ENCODE measurements at regions not wholly inside any gene's neighbourhood (a gene's known extent, or its start where the extent isn't known, plus 50 kb on each side); places are given as distances from the start of the nearest gene placed in this dataset.

DNA sequence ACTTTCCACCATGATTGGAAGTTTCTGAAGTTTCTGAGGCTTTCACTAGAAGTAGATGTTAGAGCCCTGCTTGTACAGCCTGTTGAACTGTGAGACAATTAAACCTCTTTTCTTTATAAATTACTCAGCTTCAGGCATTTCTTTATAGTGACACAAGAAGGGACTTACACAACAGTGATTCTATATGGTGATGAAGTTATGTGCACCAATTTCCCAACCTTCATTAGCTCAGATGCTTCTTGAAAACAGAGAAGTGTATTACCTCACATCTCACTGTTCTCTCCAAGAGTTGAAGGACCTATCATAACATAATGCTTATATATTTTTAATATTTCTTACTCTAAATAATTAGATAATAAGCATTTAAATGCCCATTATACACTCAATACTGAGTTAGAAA is 202.1 kb upstream of the ANXA10 start:
- H3K4me3 Mint-ChIP-seq: no peak overlapping the region
- H3K36me3 Mint-ChIP-seq: peaks cover 21% of the 10 kb centered on the region
- ATAC-seq: no peak
- H3K27ac Mint-ChIP-seq: no peak overlapping the region
- POLR2A ChIA-PET: interaction anchor here (0.7 kb wide), 1 partner anchor 370 kb away, joined by 4 read pairs; no protein-coding TSS in a partner anchor
- H3K9me3 Mint-ChIP-seq: peaks cover 20% of the 10 kb centered on the region
- CTCF ChIA-PET: interaction anchor here (0.7 kb wide), 1 partner anchor 44 kb away, joined by 3 read pairs; no protein-coding TSS in a partner anchor
- no peaks in the 10 kb centered on the region for H3K27me3 Mint-ChIP-seq (ENCODE audit: low read depth)
- no peak for DNase-seq (ENCODE audit: low spot score)
- H3K4me1 Mint-ChIP-seq: peaks cover 20% of the 10 kb centered on the region
- TF ChIP-seq ZNF425 (CRISPR knock-in tag; conservative IDR thresholded peaks at IDR 0.05) (no peak), OVOL2 (CRISPR knock-in tag; IDR thresholded peaks at IDR 0.05; ENCODE audit: borderline replicate concordance) (no peak), CREB1 (CRISPR knock-in tag; IDR thresholded peaks at IDR 0.05) (no peak), IRF2 (CRISPR knock-in tag; IDR thresholded peaks at IDR 0.05; ENCODE audit: borderline replicate concordance, low read depth) (no peak), GABPB1 (CRISPR knock-in tag; IDR thresholded peaks at IDR 0.05) (no peak), ZNF532 (CRISPR knock-in tag; IDR thresholded peaks at IDR 0.05; ENCODE audit: borderline replicate concordance) (no peak), NR1H2 (CRISPR knock-in tag; IDR thresholded peaks at IDR 0.05) (no peak), TCF7 (CRISPR knock-in tag; IDR thresholded peaks at IDR 0.05; ENCODE audit: low read depth) (no peak), ZNF232 (CRISPR knock-in tag; IDR thresholded peaks at IDR 0.05) (no peak), ZMAT4 (CRISPR knock-in tag; IDR thresholded peaks at IDR 0.05) (no peak), ZNF423 (CRISPR knock-in tag; IDR thresholded peaks at IDR 0.05) (no peak), NR3C1 (CRISPR knock-in tag; conservative IDR thresholded peaks at IDR 0.05; ENCODE audit: low read depth) (no peak), ZBTB43 (CRISPR knock-in tag; IDR thresholded peaks at IDR 0.05) (no peak), NFYB (CRISPR knock-in tag; conservative IDR thresholded peaks at IDR 0.05; ENCODE audit: low read depth) (no peak)
- TF ChIP-seq, protein P1, sequence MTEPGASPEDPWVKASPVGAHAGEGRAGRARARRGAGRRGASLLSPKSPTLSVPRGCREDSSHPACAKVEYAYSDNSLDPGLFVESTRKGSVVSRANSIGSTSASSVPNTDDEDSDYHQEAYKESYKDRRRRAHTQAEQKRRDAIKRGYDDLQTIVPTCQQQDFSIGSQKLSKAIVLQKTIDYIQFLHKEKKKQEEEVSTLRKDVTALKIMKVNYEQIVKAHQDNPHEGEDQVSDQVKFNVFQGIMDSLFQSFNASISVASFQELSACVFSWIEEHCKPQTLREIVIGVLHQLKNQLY (CRISPR knock-in tag; IDR thresholded peaks at IDR 0.05): no peak
- TF ChIP-seq, protein P2, sequence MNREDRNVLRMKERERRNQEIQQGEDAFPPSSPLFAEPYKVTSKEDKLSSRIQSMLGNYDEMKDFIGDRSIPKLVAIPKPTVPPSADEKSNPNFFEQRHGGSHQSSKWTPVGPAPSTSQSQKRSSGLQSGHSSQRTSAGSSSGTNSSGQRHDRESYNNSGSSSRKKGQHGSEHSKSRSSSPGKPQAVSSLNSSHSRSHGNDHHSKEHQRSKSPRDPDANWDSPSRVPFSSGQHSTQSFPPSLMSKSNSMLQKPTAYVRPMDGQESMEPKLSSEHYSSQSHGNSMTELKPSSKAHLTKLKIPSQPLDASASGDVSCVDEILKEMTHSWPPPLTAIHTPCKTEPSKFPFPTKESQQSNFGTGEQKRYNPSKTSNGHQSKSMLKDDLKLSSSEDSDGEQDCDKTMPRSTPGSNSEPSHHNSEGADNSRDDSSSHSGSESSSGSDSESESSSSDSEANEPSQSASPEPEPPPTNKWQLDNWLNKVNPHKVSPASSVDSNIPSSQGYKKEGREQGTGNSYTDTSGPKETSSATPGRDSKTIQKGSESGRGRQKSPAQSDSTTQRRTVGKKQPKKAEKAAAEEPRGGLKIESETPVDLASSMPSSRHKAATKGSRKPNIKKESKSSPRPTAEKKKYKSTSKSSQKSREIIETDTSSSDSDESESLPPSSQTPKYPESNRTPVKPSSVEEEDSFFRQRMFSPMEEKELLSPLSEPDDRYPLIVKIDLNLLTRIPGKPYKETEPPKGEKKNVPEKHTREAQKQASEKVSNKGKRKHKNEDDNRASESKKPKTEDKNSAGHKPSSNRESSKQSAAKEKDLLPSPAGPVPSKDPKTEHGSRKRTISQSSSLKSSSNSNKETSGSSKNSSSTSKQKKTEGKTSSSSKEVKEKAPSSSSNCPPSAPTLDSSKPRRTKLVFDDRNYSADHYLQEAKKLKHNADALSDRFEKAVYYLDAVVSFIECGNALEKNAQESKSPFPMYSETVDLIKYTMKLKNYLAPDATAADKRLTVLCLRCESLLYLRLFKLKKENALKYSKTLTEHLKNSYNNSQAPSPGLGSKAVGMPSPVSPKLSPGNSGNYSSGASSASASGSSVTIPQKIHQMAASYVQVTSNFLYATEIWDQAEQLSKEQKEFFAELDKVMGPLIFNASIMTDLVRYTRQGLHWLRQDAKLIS (CRISPR knock-in tag; IDR thresholded peaks at IDR 0.05; ENCODE audit: borderline replicate concordance): no peak
- TF ChIP-seq, protein P3, sequence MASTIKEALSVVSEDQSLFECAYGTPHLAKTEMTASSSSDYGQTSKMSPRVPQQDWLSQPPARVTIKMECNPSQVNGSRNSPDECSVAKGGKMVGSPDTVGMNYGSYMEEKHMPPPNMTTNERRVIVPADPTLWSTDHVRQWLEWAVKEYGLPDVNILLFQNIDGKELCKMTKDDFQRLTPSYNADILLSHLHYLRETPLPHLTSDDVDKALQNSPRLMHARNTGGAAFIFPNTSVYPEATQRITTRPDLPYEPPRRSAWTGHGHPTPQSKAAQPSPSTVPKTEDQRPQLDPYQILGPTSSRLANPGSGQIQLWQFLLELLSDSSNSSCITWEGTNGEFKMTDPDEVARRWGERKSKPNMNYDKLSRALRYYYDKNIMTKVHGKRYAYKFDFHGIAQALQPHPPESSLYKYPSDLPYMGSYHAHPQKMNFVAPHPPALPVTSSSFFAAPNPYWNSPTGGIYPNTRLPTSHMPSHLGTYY (CRISPR knock-in tag; IDR thresholded peaks at IDR 0.05): no peak
- TF ChIP-seq, protein P4, sequence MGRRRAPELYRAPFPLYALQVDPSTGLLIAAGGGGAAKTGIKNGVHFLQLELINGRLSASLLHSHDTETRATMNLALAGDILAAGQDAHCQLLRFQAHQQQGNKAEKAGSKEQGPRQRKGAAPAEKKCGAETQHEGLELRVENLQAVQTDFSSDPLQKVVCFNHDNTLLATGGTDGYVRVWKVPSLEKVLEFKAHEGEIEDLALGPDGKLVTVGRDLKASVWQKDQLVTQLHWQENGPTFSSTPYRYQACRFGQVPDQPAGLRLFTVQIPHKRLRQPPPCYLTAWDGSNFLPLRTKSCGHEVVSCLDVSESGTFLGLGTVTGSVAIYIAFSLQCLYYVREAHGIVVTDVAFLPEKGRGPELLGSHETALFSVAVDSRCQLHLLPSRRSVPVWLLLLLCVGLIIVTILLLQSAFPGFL (CRISPR knock-in tag; IDR thresholded peaks at IDR 0.05; ENCODE audit: borderline replicate concordance): no peak
- TF ChIP-seq, protein P5, sequence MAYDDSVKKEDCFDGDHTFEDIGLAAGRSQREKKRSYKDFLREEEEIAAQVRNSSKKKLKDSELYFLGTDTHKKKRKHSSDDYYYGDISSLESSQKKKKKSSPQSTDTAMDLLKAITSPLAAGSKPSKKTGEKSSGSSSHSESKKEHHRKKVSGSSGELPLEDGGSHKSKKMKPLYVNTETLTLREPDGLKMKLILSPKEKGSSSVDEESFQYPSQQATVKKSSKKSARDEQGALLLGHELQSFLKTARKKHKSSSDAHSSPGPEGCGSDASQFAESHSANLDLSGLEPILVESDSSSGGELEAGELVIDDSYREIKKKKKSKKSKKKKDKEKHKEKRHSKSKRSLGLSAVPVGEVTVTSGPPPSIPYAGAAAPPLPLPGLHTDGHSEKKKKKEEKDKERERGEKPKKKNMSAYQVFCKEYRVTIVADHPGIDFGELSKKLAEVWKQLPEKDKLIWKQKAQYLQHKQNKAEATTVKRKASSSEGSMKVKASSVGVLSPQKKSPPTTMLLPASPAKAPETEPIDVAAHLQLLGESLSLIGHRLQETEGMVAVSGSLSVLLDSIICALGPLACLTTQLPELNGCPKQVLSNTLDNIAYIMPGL (CRISPR knock-in tag; IDR thresholded peaks at IDR 0.05): no peak
